ENCODE measurements at regions not wholly inside any gene's neighbourhood (a gene's known extent, or its start where the extent isn't known, plus 50 kb on each side); places are given as distances from the start of the nearest gene placed in this dataset.

DNA sequence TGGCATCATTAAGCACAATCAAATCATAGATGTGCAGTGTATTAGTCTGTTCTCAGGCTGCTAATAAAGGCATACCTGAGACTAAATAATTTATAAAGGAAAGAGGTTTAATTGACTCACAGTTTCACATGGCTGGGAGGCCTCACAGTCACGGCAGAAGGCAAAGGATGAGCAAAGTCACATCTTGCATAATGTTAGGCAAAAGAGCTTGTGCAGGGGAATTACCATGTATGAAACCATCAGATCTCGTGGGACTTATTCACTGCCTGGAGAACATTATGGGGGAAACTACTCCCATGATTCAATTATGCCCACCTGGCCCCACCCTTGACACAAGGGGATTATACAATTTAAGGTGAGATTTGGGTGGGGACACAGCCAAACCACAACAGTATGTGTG lies 245.2 kb upstream of the DACH1 start:
- no peaks in the 10 kb centered on the region for H3K4me1 ChIP-seq (ENCODE audit: control insufficient read depth in 1 of 2, insufficient read depth in 2 of 2, low read length in 2 of 2)
- H3K9ac ChIP-seq (ENCODE audit: low read length): no peak overlapping the region
- intact Hi-C loops (cut with micrococcal nuclease): no loop called here
- H3K9me3 ChIP-seq (ENCODE audit: control insufficient read depth in 1 of 2, insufficient read depth in 1 of 2, low read depth in 1 of 2, low read length in 2 of 2): peaks cover 0 to 5% of the 10 kb centered on the region in 2 experiments; a peak in 2 of 4 replicates
- no peak for DNase-seq (ENCODE audit: low read depth, low spot score)
- POLR2A ChIA-PET: no interaction called here
- no peak overlapping the region for H3K4me2 ChIP-seq (ENCODE audit: low read length)
- RAD21 ChIA-PET (ENCODE audit: low non-redundant PET in 1 of 2, low total read pairs in 2 of 2, uncharacterized antibody in 2 of 2, unreplicated experiment in 2 of 2): no interaction called here
- ATAC-seq: no peak
- BruUV-seq (replicated peaks): no TSS peak
- H3K4me3 ChIP-seq (replicated peaks in 1 of 2; ENCODE audit: low read depth in 1 of 2, low read length in 2 of 2): no peak overlapping the region
- no peak overlapping the region for H2AFZ ChIP-seq (ENCODE audit: low read depth, low read length, poor library complexity, severe bottlenecking)
- no peaks in the 10 kb centered on the region for H3K9me2 ChIP-seq (ENCODE audit: insufficient read depth)
- CTCF ChIA-PET: no interaction called here
- H3K79me2 ChIP-seq (ENCODE audit: insufficient read depth, low read length): no peaks in the 10 kb centered on the region
- no peaks in the 10 kb centered on the region for H3K27me3 ChIP-seq (ENCODE audit: insufficient read depth, low read length)
- H4K20me1 ChIP-seq (ENCODE audit: insufficient read depth): no peaks in the 10 kb centered on the region
- H3K36me3 ChIP-seq (ENCODE audit: control insufficient read depth in 1 of 2, insufficient read depth in 2 of 2, low read length in 2 of 2): no peaks in the 10 kb centered on the region
- no peak overlapping the region for H3K27ac ChIP-seq (ENCODE audit: low read depth, low read length)
- TF ChIP-seq SIN3A (IDR thresholded peaks at IDR 0.05; ENCODE audit: low read depth) (no peak), POLR2A (IDR thresholded peaks at IDR 0.05; ENCODE audit: borderline replicate concordance, extremely low read depth, insufficient read depth, insufficient read length) (no peak), RAD21 (IDR thresholded peaks at IDR 0.05; ENCODE audit: low read depth) (no peak), FOSL1 (IDR thresholded peaks at IDR 0.05; ENCODE audit: low read depth) (no peak), TCF7L2 (IDR thresholded peaks at IDR 0.05; ENCODE audit: borderline replicate concordance, extremely low read depth, insufficient read depth, insufficient read length) (no peak), EGR1 (IDR thresholded peaks at IDR 0.05; ENCODE audit: low read depth) (no peak)
- TF ChIP-seq, protein P1, sequence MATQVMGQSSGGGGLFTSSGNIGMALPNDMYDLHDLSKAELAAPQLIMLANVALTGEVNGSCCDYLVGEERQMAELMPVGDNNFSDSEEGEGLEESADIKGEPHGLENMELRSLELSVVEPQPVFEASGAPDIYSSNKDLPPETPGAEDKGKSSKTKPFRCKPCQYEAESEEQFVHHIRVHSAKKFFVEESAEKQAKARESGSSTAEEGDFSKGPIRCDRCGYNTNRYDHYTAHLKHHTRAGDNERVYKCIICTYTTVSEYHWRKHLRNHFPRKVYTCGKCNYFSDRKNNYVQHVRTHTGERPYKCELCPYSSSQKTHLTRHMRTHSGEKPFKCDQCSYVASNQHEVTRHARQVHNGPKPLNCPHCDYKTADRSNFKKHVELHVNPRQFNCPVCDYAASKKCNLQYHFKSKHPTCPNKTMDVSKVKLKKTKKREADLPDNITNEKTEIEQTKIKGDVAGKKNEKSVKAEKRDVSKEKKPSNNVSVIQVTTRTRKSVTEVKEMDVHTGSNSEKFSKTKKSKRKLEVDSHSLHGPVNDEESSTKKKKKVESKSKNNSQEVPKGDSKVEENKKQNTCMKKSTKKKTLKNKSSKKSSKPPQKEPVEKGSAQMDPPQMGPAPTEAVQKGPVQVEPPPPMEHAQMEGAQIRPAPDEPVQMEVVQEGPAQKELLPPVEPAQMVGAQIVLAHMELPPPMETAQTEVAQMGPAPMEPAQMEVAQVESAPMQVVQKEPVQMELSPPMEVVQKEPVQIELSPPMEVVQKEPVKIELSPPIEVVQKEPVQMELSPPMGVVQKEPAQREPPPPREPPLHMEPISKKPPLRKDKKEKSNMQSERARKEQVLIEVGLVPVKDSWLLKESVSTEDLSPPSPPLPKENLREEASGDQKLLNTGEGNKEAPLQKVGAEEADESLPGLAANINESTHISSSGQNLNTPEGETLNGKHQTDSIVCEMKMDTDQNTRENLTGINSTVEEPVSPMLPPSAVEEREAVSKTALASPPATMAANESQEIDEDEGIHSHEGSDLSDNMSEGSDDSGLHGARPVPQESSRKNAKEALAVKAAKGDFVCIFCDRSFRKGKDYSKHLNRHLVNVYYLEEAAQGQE (IDR thresholded peaks at IDR 0.05; ENCODE audit: low read depth): no peak

DNA sequence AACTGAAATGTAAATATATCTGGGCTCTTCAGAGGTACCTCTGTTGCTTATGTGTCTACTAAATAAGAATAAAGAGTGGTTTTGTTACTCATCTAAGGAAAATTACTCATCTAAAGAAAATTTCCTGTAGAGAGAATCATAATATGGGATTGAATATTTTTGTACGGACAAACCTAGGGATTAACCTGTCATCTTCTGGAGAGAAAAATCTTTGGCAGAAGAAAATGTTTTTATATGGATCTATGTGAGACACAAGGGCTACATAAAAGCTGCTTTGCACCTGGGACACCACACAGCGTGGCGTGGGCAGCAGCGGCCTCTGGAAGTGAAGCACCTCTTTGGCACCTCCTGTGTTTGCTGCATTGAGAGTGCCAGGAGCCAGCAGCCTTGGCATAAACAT lies 242.9 kb upstream of the DACH1 start:
- POLR2A ChIA-PET: no interaction called here
- intact Hi-C loops (cut with micrococcal nuclease): no loop called here

More for the DNA sequence above, 242.9 kb upstream of the DACH1 start:
- H3K4me1 ChIP-seq (ENCODE audit: control insufficient read depth in 1 of 2, insufficient read depth in 2 of 2, low read length in 2 of 2): no peaks in the 10 kb centered on the region
- H3K4me3 ChIP-seq (replicated peaks in 1 of 2; ENCODE audit: low read depth in 1 of 2, low read length in 2 of 2): no peak overlapping the region
- H3K36me3 ChIP-seq (ENCODE audit: control insufficient read depth in 1 of 2, insufficient read depth in 2 of 2, low read length in 2 of 2): no peaks in the 10 kb centered on the region
- H3K27me3 ChIP-seq (ENCODE audit: insufficient read depth, low read length): no peaks in the 10 kb centered on the region
- DNase-seq (ENCODE audit: low read depth, low spot score): no peak
- no peak for ATAC-seq
- no peak overlapping the region for H3K4me2 ChIP-seq (ENCODE audit: low read length)
- H3K79me2 ChIP-seq (ENCODE audit: insufficient read depth, low read length): no peaks in the 10 kb centered on the region
- TF ChIP-seq EZH2 (IDR thresholded peaks at IDR 0.05) (no peak), SP1 (IDR thresholded peaks at IDR 0.05; ENCODE audit: low read depth) (no peak), ELF1 (IDR thresholded peaks at IDR 0.05; ENCODE audit: borderline replicate concordance, low read depth) (no peak), FOSL1 (IDR thresholded peaks at IDR 0.05; ENCODE audit: low read depth) (no peak)
- no peaks in the 10 kb centered on the region for H4K20me1 ChIP-seq (ENCODE audit: insufficient read depth)
- CTCF ChIA-PET: no interaction called here
- H3K9me2 ChIP-seq (ENCODE audit: insufficient read depth): no peaks in the 10 kb centered on the region
- peaks cover 0 to 8% of the 10 kb centered on the region in 2 experiments; a peak in 2 of 4 replicates for H3K9me3 ChIP-seq (ENCODE audit: control insufficient read depth in 1 of 2, insufficient read depth in 1 of 2, low read depth in 1 of 2, low read length in 2 of 2)
- no peak overlapping the region for H3K27ac ChIP-seq (ENCODE audit: low read depth, low read length)
- RAD21 ChIA-PET (ENCODE audit: low non-redundant PET in 1 of 2, low total read pairs in 2 of 2, uncharacterized antibody in 2 of 2, unreplicated experiment in 2 of 2): no interaction called here
- H2AFZ ChIP-seq (ENCODE audit: low read depth, low read length, poor library complexity, severe bottlenecking): no peak overlapping the region
- H3K9ac ChIP-seq (ENCODE audit: low read length): no peak overlapping the region
- no TSS peak for BruUV-seq (replicated peaks)
